HG03558 (cell line): ENCODE measurements at regions not wholly inside any gene's neighbourhood (a gene's known extent, or its start where the extent isn't known, plus 50 kb on each side); places are given as distances from the start of the nearest gene placed in this dataset.

Source experiments
- ATAC-seq: cut with Tn5 transposase; IDR thresholded peaks from one replicate; pipeline ENCODE4 v1.9.1; 2021; ENCODE audit warnings: moderate number of reproducible peaks; ENCODE audit not compliant: unreplicated experiment; ENCODE audit errors: extremely low read depth

DNA sequence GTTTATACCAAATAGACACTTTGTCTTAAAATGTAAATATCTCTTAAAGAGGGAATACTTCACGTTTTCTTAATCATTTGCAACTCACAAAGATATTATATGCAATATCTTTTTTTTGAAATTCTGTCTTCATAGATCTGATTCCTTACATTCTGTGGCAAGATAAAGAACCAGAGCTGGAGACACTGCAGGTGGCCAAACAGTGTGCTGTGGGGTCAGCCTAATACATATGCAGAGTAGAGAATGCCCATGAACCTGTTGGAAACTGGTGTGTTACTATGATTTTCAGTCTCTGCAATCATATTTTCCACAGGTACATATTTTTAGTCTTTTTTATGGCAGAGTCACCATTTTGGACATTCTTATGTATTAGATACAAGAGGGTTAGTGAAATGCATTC is 229.6 kb upstream of the CHST9 start:
- no peak for ATAC-seq

DNA sequence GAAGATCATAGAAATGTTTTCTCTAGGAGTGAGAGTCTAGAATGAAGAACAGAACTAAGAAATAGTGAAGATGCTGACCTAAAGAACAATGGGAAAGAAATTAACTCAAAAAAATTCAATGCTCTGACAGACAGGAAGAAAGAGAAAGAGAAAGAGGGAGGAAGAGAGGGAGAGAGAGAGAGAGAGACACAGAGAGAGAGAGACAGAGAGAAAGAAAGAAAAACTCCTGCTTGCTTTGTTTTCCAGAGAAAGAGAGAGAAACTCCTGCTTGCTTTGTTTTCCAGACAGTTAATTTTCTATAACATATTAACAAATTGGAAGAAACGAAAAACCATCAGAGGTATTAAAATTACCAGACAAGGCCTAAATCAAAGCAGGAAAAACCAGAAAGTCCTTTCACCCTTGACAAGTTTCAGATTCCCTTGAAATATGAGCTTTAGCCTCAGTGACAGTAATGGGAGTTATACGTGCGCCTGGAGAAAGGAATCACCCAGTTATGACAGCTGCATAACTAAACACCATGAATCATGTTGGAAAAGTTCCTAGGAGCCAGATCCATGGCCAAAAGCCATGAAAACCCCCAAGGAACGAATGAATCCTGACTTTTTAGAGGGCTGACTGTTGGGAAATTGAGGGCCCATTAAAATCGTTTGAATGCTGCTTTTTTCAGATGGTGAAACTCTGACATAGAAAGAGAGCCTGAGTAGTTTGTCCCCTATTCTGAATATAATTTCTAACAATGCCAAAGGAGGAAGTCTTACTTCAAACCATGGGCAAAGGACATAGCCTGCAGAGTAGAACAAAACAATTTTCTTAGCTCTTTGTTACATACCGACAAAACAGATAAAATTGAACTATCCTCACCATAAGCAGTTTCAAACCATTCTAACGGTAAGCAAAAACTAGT is 228.6 kb upstream of the CHST9 start:
- ATAC-seq, result no peak

DNA sequence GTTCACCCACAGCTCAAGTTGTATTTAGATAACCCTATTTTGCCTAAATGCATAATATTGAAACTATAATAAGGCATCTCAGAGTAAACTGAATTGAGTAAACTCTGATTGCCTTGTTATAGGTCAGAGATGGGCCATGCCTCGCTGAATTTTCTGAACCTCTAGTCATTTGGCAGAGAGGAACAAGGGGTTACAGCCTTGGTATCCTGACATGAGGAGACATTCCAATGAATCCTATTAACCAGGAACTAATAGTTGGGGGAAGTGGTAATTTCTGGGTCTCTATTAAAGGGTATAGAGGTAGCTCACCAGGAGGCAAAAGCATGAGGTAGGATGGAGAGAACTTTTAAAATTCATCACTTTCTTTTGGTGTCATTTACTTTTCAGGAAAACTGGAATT is 227.4 kb upstream of the CHST9 start:
- no peak for ATAC-seq

DNA sequence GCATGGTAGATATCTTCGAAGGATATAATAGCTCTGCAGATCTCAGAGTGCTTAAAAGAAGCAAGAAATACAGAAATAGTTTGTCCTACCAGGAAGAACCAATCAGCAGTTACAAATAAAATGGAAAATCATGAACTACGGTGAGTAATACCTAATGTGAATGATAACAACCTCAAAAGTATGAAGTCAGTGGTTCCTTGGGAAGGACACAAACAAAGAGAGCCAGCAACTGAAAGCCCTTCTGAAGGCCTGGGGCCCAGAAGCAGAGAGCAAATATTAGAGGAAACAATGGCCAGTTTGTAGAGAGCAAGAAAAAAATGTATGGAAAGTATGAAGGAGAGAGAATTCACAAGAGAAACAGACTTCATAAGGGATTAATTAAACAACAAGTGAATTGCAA is 226.8 kb upstream of the CHST9 start:
- ATAC-seq, result no peak

DNA sequence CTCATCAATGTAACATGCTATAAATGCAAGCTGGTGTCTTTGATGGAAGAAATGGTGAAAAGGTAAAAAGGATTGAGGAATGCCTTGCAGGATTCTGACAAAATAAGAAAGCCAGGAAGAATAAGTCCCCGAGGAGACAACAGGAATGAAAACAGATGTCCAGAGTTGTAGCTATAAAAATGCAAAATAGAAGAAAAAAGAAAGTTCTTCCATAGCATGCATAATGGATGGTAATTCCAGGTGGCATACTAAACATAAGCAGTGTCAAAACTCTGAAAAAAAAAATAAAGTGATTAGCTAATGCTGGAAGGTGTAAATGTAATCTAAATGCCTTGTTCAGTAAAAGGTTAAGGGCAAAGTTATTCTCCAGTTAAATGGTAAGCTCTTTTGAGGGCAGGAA is 225.9 kb upstream of the CHST9 start:
- ATAC-seq, result no peak

DNA sequence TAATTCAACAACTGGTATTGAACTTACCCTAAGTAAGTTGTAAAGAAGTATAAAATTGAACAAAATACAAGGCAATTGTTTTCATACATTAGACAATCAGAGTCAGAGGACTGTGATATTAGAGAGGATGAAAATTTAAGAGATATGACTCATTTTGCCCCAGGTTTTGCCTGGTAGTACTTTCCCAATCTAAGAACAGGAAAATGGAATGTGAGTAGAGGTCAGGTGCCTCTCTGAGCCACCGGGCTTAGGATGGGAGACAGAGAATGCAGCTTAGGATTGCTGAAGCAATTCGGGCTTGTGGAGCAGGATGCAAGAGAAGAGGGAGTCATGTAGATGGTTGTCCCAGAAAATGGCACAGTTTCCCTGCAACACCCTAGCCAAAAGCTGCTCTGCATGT is 219.7 kb upstream of the CHST9 start:
- no peak for ATAC-seq

DNA sequence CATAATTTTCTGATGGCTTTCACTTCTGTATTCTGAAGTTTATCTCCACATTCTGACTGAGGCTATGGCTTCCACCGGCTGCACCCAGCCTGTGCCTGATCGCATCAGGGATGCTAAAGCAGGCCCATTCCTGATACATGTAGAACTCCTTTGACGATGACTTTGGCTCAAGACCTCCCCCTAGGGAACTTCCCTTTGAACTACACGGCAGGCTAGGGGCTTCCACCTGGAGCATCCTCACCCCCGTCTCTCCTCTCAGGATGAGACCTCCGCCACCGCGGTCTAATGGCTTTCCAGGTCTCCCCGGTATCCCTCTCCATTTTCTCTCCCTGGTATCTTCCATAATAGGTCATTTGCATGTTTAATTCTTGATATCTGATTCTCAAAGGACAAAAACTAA is 214.9 kb upstream of the CHST9 start:
- ATAC-seq, result no peak

DNA sequence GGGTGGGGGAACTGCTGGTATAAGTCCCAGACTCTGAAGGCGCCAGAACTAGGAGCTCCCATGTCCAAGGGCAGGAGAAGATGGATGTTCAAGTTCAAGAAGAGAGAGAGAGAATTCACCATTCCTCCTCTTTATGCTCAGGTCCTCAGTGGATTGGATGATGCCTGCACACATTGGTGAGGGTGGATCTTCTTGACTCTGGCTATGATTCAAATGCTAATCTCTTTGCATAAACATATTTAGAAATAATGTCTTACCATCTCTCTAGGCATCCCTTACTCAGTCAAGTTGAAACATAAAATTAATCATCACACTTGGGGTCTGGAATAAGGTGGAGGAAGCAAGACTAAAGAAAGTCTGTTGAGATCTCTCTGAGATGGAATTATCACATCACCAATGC is 210.6 kb upstream of the CHST9 start:
- ATAC-seq, result no peak

DNA sequence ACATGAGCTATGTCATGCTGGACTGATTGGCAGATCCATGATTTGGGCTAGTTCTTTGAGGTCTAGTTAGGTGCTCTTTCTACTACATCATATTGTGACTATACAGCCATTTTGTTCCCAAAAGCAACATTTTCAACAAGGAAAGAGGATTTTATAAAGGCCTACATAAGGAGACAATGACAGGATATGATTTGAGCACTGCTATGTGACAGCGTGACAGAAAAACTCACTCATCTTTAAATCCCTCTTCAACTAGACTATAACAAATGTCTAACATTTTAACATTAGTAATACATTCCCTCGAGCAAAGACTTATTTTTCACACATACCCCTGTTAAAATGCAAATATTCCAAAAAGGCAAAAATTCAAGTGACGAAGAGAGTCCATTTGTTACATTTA is 209.6 kb upstream of the CHST9 start:
- ATAC-seq, result no peak

DNA sequence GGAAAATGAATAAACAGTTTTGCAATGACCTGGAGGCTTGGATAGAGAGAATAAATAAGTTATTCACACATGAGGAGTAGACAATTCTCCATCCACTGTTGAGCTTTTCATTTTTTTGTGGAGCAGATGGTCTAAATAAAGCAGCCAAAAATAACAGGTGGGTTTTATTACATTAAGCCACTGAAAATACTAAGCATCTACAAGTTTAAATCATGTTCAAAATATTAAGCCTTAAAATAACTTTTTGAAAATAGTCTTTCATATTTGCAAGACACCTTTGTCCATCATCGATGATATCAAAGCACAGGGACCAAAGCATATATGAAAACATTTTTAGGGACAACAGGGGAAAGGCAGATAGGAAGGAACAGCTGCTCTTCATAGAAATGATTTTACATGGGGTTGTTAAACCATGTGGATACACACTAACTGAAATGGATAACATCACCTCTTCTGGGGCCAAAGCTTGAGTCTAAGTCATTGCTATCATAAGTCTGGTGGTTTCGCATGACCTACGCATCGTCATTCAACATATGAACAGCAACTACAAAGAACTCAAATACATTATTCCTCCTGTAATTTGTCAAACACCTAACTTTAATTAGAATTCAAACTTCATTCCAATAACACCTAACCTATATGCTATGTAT is 197.6 kb upstream of the CHST9 start:
- ATAC-seq, result no peak

DNA sequence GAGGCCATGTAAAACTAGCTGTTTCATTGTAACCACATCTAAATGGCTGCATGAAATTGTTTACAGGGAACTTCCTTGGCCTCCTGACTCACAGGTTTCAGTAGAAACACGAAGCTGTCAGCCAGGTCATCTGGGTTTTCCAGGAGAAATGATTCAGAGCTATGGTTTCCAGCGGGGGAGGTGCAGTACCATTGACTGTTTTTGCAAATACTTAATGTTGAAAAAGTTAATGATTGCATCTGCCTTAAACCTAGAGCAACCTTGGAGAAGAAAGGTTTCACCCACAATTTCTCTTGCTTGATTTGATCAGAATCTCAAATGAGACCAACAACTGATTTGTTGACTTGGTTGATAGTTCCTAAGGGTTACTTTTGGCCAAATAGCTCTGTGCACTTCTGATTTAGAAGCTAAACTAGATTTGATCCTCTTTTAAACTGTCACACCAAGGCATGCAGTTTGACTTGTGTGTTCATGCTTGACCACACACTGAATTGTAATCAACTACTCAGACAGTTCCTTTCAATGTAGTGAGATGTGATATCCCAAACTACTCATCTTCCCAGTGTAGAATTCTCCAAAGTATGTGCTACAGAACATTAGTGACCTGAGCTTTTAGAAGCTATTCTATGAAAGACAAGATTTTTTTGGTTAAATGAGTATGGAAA is 193.5 kb upstream of the CHST9 start:
- ATAC-seq, result peak; percentile 52

DNA sequence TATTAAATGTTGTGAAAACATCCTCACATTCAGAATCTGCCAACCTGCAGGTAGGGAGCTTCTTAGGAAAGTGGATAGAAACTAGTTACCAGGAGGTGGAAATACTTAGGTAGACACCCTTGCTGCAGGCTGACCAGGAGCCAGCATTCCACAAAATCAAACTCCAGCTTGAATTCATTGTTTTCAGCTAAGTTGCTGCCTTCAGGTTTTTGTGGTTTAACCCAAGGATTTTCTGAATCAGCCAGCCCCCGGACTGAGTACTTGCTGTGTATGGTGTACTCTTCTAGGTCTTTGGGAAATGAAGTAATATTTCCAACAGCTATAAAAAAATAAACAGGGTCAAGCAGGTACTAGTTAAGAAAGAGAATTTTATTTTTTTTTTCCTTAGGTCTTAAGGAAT is 192.1 kb upstream of the CHST9 start:
- no peak for ATAC-seq

DNA sequence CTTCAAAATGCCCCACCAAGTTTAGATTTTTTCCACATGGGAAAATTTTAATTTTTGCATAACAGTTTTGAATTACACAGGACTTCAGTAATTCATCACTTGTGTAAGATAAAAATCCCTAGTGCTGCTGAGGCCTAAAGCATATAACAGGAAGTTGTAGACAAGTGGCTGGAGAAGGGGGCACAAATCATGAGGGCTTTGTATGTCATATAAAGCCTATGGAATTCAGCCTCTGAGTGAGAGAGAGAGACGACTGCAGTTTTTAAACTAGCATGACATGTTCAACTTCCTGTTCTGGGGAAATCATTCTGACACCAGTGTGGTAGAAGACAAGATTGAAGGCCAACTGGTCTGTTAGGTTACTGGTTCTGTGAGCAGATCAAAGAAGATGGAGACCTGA is 187.3 kb upstream of the CHST9 start:
- ATAC-seq, result no peak

DNA sequence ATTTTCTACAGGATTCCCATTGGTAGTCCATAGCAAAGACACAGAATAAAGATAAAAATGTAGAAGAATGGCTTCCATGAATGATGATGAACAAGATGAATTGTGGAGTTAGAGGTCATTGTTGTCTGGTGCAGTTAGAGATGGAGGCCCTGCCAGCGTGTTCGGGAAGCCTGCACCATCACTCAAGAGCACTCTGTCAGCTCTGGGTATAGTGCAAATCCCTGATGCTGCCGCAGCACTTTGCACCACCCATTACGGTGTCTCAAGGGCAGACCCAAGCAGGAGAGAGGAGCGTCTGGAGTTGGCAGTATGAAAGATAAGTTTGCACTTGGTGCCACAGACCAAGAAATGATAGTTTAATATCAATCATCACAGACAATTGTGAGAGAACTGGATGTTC is 181.6 kb upstream of the CHST9 start:
- no peak for ATAC-seq

DNA sequence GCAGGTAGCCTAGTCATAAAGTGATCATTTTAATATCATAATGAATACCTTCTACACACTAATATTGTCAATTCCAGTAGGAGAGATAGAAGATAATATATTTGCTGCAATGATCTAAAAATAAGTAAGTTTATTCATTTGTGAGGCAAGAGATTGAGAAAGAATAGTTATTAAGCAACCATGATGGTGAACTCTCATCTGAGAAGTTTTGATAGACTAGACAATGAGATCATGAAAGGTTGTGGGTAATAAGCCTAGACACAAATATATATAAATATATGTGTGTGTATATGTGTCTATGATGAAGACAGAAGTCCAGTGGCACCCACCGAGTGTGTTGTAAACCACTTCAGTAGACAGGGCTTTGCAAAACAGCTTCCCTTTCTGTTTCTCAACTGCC is 181.0 kb upstream of the CHST9 start:
- ATAC-seq, result no peak

DNA sequence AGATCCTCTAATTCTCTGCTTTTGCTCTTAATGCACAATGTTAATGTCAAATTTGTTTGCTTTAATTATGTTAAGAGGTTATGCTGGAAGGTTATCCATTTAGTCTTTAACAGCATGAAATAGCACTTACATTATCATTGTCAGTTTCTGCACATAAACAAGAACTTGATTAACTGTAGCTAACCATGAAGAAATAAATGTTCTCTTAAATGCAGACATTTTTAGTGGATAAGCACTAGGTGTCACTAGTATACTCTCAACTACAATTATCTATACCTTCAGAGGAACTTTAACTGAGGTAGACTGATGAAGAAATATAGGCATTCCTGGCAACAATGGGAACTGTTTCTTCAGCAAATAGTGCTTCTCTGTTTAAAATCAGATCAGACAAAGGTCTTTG is 178.8 kb upstream of the CHST9 start:
- ATAC-seq, result no peak

DNA sequence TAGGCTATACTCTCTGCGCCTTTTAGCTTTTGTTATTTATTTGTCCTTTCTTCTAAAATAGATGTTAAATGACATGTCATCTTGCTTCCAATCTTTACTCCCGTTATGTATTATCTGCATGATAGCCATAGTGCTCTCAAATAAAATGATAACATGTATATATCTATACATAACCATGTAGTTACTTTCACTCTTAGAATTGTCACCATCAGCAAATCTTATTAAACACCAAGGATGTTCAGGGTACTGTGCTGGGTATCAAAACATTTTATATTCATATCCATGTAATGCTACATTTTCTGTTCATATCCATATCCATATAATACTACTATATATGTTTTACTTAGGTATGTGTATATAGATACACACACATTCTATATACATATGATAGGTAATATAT is 176.4 kb upstream of the CHST9 start:
- no peak for ATAC-seq

DNA sequence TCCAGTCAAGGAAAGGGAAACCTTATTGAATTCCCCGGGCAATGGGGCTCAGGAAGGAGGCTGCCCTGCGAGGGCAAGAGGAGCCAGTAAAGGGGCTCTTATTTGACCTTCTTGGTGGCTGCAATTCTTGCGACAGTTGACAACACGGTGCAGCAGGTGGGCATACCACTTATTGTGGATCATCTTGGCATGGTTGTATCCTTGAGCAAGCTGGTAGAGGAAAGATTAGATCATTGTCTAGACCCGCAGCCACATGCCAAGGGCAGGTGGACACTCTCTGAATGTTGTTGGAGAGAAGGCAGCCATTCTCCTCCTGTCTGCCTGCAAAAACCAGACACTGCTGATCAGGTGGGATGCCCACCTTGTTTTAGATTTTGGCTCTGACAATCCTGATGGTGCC is 170.2 kb upstream of the CHST9 start:
- ATAC-seq, result no peak

DNA sequence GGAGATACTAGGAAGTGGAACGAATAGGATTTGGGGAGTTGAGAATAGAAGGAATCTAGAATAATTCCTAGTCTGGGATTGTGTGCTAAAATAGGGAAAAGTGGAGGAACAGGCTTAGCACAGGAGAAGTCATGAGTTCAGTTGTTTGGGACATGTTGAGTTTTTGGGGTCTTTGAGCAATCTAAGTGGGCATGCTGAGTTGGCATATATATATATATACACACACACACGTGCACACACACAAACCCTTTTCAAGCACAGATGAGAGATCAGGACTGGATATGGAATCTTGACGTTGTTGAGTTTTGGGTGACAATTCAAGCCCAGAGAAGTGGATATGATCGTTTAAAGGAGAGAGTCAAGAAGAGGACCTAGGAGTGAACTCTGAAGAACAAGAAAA is 168.2 kb upstream of the CHST9 start:
- ATAC-seq, result no peak

DNA sequence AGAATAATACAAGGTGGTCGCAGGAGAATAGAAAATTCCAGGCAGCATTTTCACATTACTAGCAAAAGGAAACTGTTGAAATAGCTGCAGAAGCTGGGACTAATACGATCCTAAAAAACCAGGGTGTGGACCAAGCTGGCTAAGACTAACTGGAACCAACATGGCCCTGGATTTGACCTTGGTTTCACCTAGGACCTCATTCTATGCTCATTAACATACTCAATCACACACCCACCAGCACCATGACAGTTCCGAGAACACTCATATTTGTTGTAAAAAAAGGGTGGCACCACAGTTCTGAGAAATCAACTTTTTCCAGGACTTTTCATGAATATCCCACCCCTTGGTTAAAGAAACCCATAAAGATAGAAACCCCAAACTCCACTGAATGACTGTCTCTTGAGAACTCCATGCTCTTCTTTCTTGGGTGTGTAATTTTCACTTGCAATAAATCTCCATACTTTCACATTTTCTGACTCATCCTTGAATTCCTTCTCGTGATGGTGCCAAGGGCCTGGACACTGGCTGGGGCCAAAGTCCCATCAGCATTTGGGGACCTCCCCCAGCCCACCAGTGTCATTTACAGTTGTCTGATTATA is 164.3 kb upstream of the CHST9 start:
- no peak for ATAC-seq

DNA sequence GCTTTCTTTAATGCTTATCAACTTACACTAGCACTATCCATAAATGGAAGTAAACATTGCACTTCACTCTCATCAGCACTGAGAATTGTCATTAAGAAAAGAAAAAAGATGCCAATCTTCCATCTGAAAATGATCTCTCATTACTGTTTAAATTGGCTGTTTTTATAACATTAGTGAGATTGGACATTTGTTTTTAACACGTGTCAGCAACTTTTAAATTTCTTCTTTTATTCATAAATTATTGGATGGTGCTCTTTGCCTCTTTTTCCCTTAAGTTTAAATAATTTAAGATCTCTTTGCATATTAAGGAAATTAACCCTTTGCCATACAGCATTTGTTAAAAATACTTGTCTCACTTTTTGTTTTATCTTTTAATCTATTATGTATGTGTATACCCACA is 146.5 kb upstream of the CHST9 start:
- no peak for ATAC-seq
